ENCODE measurements at regions not wholly inside any gene's neighbourhood (a gene's known extent, or its start where the extent isn't known, plus 50 kb on each side); places are given as distances from the start of the nearest gene placed in this dataset.

DNA sequence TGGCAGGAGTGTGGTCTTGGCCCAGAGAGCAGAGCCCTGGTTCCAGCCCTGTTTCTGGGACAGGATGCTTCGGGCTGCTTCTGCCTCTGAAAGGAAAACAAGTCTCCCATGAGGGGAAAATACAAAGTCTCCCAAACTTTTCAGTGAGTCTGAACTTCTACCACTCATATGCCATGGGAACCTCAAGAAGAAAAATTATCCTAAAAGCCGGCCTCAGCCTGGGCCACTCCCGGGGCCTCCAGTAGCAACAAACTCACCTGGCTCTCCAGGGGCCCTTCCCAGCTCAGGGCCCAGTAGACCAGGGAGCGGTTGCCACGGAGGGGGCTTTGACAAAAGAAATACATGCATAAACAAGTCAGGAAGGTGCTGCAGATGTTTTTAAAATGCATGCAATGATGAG, 289.2 kb upstream of the HDAC4 start:
- ATAC-seq (replicated peaks; ENCODE audit: extremely low read depth, poor library complexity, severe bottlenecking): no peak
- no peak overlapping the region for H3K27ac Mint-ChIP-seq (ENCODE audit: low read depth)
- H3K4me3 Mint-ChIP-seq: no peak overlapping the region
- DNase-seq (ENCODE audit: low spot score in 2 of 2): no peak
- H3K27me3 Mint-ChIP-seq: peaks cover 36% of the 10 kb centered on the region
- no peaks in the 10 kb centered on the region for H3K9me3 Mint-ChIP-seq
- H3K36me3 Mint-ChIP-seq (ENCODE audit: insufficient read depth): no peaks in the 10 kb centered on the region
- H3K4me1 Mint-ChIP-seq: no peaks in the 10 kb centered on the region

DNA sequence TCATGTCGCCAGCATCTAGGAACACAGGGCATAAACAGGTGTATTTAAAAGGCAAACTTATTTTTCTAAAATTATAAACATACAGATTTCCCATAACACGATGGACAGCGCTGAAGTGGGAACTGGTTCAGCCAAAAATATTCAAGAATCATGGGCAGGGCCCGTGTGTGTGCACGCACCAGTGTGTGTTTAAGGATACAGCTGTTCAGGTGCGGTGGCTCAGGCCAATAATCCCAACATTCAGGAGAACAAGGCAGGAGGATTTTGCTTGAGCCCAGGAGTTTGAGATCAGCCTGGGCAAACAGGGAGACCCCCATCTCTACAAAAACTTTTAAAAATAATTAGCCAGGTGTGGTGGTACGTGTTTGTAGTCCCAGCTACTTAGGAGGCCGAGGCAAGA, 288.6 kb upstream of the HDAC4 start:
- Mint-ChIP-seq H3K4me1 (no peaks in the 10 kb centered on the region), H3K9me3 (no peaks in the 10 kb centered on the region), H3K27ac (ENCODE audit: low read depth) (no peak overlapping the region), H3K36me3 (ENCODE audit: insufficient read depth) (no peaks in the 10 kb centered on the region), H3K27me3 (peaks cover 41% of the 10 kb centered on the region), H3K4me3 (no peak overlapping the region)
- ATAC-seq (replicated peaks; ENCODE audit: extremely low read depth, poor library complexity, severe bottlenecking): no peak
- no peak for DNase-seq (ENCODE audit: low spot score in 2 of 2)

DNA sequence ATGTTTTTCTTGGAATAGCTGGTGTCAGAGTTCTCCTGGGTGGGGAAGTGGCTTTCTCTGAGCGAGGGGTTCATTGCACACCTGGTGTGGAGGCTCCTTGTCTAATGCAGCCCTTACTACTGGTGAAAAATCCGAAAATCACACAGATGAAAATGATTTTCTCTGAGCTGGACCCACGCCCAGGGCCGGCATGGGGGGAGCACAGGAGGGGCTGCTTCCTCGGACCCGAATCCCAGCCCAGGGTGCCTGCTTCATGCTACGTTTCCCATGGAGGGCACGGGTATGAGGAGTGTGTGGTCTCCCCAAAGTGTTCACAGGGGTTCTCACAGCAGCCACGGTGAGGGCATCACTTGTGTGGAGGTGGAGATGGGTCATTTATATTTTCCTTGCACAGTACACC, 288.0 kb upstream of the HDAC4 start:
- Mint-ChIP-seq H3K36me3 (ENCODE audit: insufficient read depth) (no peaks in the 10 kb centered on the region), H3K9me3 (no peaks in the 10 kb centered on the region), H3K27ac (ENCODE audit: low read depth) (no peak overlapping the region), H3K4me3 (no peak overlapping the region), H3K4me1 (no peaks in the 10 kb centered on the region), H3K27me3 (peaks cover 47% of the 10 kb centered on the region)
- no peak for DNase-seq (ENCODE audit: low spot score in 2 of 2)
- ATAC-seq (replicated peaks; ENCODE audit: extremely low read depth, poor library complexity, severe bottlenecking): no peak

DNA sequence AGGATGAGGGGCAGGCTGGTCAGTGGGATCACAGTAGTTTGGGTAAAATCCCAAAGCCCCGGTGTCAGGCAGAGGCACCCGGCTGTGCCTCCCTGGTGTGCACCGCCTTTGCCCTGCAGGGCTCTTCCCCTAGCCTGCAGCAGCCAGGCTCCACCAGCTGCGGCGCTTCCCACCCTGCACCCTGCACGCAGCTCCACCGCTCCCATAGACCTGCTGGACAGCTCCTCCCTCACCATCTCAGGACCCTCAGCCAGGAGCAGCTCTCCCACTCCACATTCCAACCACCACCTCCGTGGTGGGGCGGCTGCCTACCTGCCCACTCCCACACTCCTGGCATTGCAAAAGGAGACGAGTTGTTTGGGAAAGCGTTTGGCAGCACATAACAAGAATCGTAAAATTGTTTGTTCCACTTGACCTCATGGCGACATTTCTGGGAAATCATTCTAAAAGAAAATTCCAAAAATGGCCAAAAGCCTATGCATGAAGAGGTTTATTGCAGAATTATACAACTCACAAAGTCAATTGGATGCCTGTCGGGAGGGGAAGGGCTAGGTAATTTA, 287.4 kb upstream of the HDAC4 start:
- H3K27ac Mint-ChIP-seq (ENCODE audit: low read depth): no peak overlapping the region
- no peaks in the 10 kb centered on the region for H3K36me3 Mint-ChIP-seq (ENCODE audit: insufficient read depth)
- no peak for DNase-seq (ENCODE audit: low spot score in 2 of 2)
- no peak for ATAC-seq (replicated peaks; ENCODE audit: extremely low read depth, poor library complexity, severe bottlenecking)
- H3K27me3 Mint-ChIP-seq: peaks cover 53% of the 10 kb centered on the region
- H3K9me3 Mint-ChIP-seq: no peaks in the 10 kb centered on the region
- no peak overlapping the region for H3K4me3 Mint-ChIP-seq
- H3K4me1 Mint-ChIP-seq: no peaks in the 10 kb centered on the region

DNA sequence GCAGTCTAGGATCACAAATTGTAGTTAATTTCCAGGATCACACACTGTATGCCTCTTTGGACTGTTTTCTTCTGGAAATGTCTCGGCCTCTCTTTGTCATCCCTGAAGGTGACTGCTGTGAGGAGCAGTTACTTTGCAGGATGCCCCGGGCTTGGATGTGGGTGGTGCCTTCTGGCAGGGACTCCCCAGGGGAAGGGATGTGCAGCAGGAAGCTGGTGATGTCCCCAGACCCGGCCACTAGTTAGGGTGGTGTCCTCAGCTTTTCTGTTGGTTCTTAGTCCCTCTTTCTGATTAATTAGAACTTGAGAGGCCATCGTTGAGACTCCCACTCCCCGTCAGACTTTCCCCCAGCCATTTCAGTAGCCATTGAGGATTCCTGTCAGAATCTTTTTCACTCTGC, 286.6 kb upstream of the HDAC4 start:
- no peaks in the 10 kb centered on the region for H3K4me1 Mint-ChIP-seq
- H3K9me3 Mint-ChIP-seq: no peaks in the 10 kb centered on the region
- no peak for ATAC-seq (replicated peaks; ENCODE audit: extremely low read depth, poor library complexity, severe bottlenecking)

DNA sequence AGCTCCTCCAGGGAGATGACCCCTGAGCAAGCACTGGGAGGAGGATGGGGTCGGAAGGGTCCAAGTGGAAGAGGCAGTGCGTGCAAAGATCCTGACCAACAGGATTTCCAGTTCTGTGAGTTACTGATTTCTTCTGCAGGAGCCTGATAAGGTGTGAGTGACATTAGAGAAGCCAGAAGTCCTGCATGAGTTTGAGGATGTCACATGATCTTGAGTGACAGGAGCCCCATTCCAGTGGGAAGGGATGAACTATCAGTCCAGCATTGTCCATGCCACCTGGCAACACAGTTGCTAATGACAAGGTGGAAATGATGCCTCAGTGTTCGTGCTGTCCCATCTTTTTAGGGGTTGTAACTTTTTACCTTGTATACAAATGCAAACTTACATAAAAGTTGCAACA, 285.1 kb upstream of the HDAC4 start:
- Mint-ChIP-seq H3K27me3 (peaks cover 76% of the 10 kb centered on the region), H3K36me3 (ENCODE audit: insufficient read depth) (no peaks in the 10 kb centered on the region), H3K27ac (ENCODE audit: low read depth) (no peak overlapping the region), H3K4me3 (no peak overlapping the region), H3K9me3 (no peaks in the 10 kb centered on the region), H3K4me1 (no peaks in the 10 kb centered on the region)
- DNase-seq (ENCODE audit: low spot score in 2 of 2): no peak
- no peak for ATAC-seq (replicated peaks; ENCODE audit: extremely low read depth, poor library complexity, severe bottlenecking)

More for the DNA sequence above, 286.6 kb upstream of the HDAC4 start:
- Mint-ChIP-seq H3K4me3 (no peak overlapping the region), H3K36me3 (ENCODE audit: insufficient read depth) (no peaks in the 10 kb centered on the region), H3K27me3 (peaks cover 61% of the 10 kb centered on the region), H3K27ac (ENCODE audit: low read depth) (no peak overlapping the region)
- no peak for DNase-seq (ENCODE audit: low spot score in 2 of 2)

DNA sequence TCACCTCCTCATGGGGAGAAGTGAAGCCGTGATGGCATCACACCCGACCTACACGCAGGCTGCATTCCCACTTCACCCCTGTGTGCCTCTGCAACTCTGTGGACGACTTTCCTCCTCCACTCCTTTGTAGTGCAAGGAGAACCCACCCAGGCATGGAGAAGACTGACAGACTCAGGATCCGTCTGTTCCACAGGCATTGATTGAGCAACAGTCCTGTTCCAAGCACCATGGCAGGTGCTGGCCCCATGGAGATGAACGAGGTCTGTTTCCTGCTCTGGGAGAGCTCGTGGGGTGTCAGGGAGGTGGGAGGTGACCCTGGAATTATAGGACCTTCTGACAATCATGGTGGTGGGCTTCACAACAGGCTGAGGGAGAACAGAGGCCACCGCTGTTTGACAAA, 284.7 kb upstream of the HDAC4 start:
- ATAC-seq (replicated peaks; ENCODE audit: extremely low read depth, poor library complexity, severe bottlenecking): no peak
- Mint-ChIP-seq H3K4me1 (no peaks in the 10 kb centered on the region), H3K9me3 (no peaks in the 10 kb centered on the region), H3K27me3 (peaks cover 80% of the 10 kb centered on the region), H3K27ac (ENCODE audit: low read depth) (no peak overlapping the region), H3K4me3 (no peak overlapping the region), H3K36me3 (ENCODE audit: insufficient read depth) (no peaks in the 10 kb centered on the region)
- no peak for DNase-seq (ENCODE audit: low spot score in 2 of 2)

DNA sequence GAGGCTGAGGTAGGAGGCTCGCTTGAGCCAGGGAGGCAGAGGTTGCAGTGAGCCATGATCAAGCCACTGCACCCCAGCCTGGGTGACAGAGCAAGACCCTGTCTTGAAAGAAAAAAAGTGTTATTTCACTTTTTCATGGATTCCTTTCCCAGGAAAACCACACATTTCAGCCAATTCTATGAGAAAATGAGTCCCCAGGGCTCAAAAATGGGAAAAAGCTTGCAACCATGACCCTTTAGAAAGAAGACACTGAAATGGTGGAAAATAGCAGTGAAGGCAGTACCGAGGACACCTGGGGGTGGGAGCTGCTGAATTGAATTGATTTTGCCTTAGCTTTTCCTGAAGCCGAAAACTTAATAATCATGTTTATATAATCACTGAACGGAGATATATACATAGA, 284.2 kb upstream of the HDAC4 start:
- H3K27ac Mint-ChIP-seq (ENCODE audit: low read depth): no peak overlapping the region
- no peak overlapping the region for H3K4me3 Mint-ChIP-seq
- no peaks in the 10 kb centered on the region for H3K36me3 Mint-ChIP-seq (ENCODE audit: insufficient read depth)
- peaks cover 81% of the 10 kb centered on the region for H3K27me3 Mint-ChIP-seq
- H3K9me3 Mint-ChIP-seq: no peaks in the 10 kb centered on the region
- DNase-seq (ENCODE audit: low spot score in 2 of 2) (no peak), ATAC-seq (replicated peaks; ENCODE audit: extremely low read depth, poor library complexity, severe bottlenecking) (no peak)
- no peaks in the 10 kb centered on the region for H3K4me1 Mint-ChIP-seq

DNA sequence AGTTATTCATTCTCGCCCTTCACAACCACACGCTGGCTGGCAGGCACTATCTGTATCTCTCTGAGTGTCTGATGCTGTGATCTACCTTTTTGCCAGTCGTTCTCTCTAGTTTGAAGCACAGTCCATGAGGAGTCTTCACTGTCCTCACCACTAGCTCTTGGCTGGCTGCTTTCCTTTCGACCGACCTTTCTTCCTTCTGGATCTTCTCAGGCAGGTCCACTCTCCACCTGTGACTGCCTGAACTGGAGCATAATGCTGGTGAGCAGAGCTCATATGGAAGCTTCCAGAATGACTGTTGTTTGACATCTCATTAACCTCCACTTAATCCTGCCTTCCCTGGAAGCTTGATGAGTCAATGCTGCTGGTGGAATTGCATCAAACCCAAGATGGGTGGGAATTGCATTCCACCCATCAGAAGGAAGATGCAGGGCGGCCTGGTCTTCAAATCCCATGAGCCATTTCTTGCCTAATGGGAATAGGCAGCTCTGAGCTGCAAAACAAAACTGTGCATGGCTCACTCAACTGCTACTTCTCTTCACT, 283.5 kb upstream of the HDAC4 start:
- H3K4me3 Mint-ChIP-seq: no peak overlapping the region
- peaks cover 81% of the 10 kb centered on the region for H3K27me3 Mint-ChIP-seq
- H3K4me1 Mint-ChIP-seq: no peaks in the 10 kb centered on the region
- no peak for DNase-seq (ENCODE audit: low spot score in 2 of 2)
- no peaks in the 10 kb centered on the region for H3K36me3 Mint-ChIP-seq (ENCODE audit: insufficient read depth)
- no peaks in the 10 kb centered on the region for H3K9me3 Mint-ChIP-seq
- no peak overlapping the region for H3K27ac Mint-ChIP-seq (ENCODE audit: low read depth)
- no peak for ATAC-seq (replicated peaks; ENCODE audit: extremely low read depth, poor library complexity, severe bottlenecking)

DNA sequence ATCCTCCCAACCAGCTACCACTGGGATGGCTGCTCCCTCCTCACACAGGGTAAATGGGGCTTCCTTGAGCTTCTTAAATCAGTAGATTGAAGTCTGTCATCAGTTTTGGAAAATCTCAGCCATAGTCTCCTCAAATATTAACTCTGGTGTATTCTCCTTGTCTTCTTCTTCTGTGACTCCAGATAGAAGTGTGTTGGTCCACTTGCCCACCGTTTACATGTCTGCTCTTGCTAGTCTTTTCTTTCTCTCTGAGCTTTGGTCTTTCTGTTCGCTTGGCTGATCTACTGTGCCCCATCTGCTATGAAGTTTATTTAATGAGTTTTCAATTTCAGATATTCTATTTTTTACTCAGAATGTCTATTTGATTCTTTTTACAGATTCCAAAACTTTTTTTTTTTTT, 281.7 kb upstream of the HDAC4 start:
- no peak for DNase-seq (ENCODE audit: low spot score in 2 of 2)
- no peak for ATAC-seq (replicated peaks; ENCODE audit: extremely low read depth, poor library complexity, severe bottlenecking)
- peaks cover 5% of the 10 kb centered on the region for H3K4me1 Mint-ChIP-seq
- H3K9me3 Mint-ChIP-seq: no peaks in the 10 kb centered on the region
- no peaks in the 10 kb centered on the region for H3K36me3 Mint-ChIP-seq (ENCODE audit: insufficient read depth)
- H3K4me3 Mint-ChIP-seq: no peak overlapping the region
- no peak overlapping the region for H3K27ac Mint-ChIP-seq (ENCODE audit: low read depth)
- peaks cover 71% of the 10 kb centered on the region for H3K27me3 Mint-ChIP-seq

DNA sequence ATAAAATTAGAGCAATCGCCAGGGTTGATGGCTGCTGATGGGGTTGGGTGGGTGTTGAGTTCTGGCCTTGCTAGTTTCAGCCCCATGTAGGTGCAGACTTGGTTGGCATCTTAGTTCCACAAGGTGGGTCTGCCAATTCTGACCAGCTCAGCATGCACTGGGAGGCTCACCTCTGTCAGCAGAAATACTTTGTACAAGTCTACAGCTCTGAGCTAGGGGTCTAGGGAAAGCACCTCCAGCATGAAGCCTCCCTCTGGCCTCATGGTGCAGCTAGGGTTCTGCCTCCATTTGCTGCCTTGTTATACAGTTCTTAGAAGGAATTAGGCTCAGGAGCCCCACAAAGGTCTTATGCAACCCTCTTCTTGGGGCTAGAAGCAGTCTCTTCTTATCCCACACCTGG, 278.9 kb upstream of the HDAC4 start:
- Mint-ChIP-seq H3K36me3 (ENCODE audit: insufficient read depth) (no peaks in the 10 kb centered on the region), H3K27ac (ENCODE audit: low read depth) (no peak overlapping the region), H3K4me3 (no peak overlapping the region), H3K4me1 (peaks cover 5% of the 10 kb centered on the region), H3K9me3 (no peaks in the 10 kb centered on the region), H3K27me3 (peaks cover 55% of the 10 kb centered on the region)
- DNase-seq (ENCODE audit: low spot score in 2 of 2): no peak
- ATAC-seq (replicated peaks; ENCODE audit: extremely low read depth, poor library complexity, severe bottlenecking): no peak

DNA sequence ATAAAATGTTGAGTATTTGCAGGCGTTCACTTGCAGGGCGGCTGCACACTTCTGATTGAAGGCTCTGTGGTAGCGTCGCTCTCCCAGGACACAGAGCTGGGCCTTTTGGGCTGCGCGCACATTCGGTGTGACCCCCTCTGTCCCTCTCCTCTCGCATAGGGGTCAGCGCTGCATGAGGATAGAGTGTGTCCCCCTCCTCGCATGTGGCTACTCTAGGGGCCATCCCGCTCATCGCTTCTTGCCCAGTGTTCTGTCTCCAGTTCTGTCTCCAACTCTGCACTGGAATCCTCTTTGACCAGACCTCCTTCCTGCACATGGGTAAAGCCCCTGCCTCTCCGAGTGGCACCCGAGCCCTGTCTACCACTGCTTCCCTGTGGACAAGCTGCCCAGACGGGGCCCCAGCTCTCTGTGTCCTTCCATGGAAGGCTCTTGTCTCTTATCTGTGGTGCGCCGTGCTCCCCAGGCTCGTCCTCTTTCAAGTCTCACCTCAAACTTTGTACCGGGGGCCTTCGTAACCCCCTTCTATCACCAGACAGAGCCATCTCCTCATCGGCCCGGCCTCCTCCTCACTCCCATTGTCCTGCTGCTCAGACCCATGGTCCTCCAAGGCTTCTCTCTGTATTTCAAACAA, 278.0 kb upstream of the HDAC4 start:
- H3K27ac Mint-ChIP-seq (ENCODE audit: low read depth): no peak overlapping the region
- no peaks in the 10 kb centered on the region for H3K9me3 Mint-ChIP-seq
- ATAC-seq (replicated peaks; ENCODE audit: extremely low read depth, poor library complexity, severe bottlenecking) (no peak), DNase-seq (ENCODE audit: low spot score in 2 of 2) (no peak)
- no peak overlapping the region for H3K4me3 Mint-ChIP-seq
- peaks cover 10% of the 10 kb centered on the region for H3K4me1 Mint-ChIP-seq
- H3K27me3 Mint-ChIP-seq: peaks cover 46% of the 10 kb centered on the region
- no peaks in the 10 kb centered on the region for H3K36me3 Mint-ChIP-seq (ENCODE audit: insufficient read depth)

DNA sequence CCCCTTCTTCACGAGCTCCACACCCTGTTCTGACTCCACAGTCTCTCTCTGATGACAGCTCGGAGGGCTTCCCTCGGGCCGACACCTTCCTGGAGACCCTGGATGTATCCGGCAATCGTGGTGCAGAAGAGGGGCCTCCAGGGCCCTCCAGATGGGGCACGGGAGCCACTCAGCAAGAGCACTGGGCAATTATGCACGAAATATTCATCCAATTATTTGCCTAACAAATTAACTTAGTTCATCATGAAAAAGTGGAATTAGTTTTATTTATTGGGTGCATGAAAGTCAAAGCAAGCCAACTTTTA, 277.3 kb upstream of the HDAC4 start:
- H3K27ac Mint-ChIP-seq (ENCODE audit: low read depth): peak overlapping the region; percentile 32
- ATAC-seq (replicated peaks; ENCODE audit: extremely low read depth, poor library complexity, severe bottlenecking) (no peak), DNase-seq (ENCODE audit: low spot score in 2 of 2) (no peak)
- peaks cover 10% of the 10 kb centered on the region for H3K4me1 Mint-ChIP-seq
- H3K9me3 Mint-ChIP-seq: no peaks in the 10 kb centered on the region
- no peaks in the 10 kb centered on the region for H3K36me3 Mint-ChIP-seq (ENCODE audit: insufficient read depth)
- no peak overlapping the region for H3K4me3 Mint-ChIP-seq
- peaks cover 39% of the 10 kb centered on the region for H3K27me3 Mint-ChIP-seq

All from central memory CD8-positive, alpha-beta T cell (primary cell).